NB4 (cell line): ENCODE measurements at regions not wholly inside any gene's neighbourhood (a gene's known extent, or its start where the extent isn't known, plus 50 kb on each side); places are given as distances from the start of the nearest gene placed in this dataset.

Source experiments
- DNase-seq: peaks from one replicate; pipeline ENCODE4 v3.0.0; 2010; ENCODE audit warnings: low read depth
- H3K4me3 ChIP-seq: one replicate; pipeline ENCODE4 v1.5.1; 2011; ENCODE audit warnings: mild to moderate bottlenecking, low read depth, low read length, moderate library complexity
- CTCF ChIP-seq: IDR thresholded peaks from one replicate; pipeline ENCODE4 v1.5.1; 2012; ENCODE audit warnings: low read depth, low read length
- MAX ChIP-seq: IDR thresholded peaks from 2 replicates; pipeline ENCODE4 v1.6.1; 2011; ENCODE audit warnings: low read depth, low read length
- MYC ChIP-seq: IDR thresholded peaks from 2 replicates; pipeline ENCODE4 v1.6.1; 2011; ENCODE audit warnings: low read depth, low read length
- POLR2A ChIP-seq: IDR thresholded peaks from 2 replicates; pipeline ENCODE4 v1.6.1; 2011; ENCODE audit warnings: mild to moderate bottlenecking; ENCODE audit not compliant: insufficient read length; ENCODE audit errors: extremely low read depth

- H3K4me3 ChIP-seq: no peak overlapping the region
- TF ChIP-seq POLR2A (no peak), MYC (no peak), MAX (no peak), CTCF (no peak)
- no peak for DNase-seq
Measured at GRCh38 chr4:62474802-62475201, 1274.7 kb downstream of the ADGRL3 start.

GRCh38 chr4:62471021-62471420 is 1270.9 kb downstream of the ADGRL3 start:
- TF ChIP-seq POLR2A (no peak), MAX (no peak), MYC (no peak), CTCF (no peak)
- no peak for DNase-seq

GRCh38 chr4:62470421-62470983 is 1270.4 kb downstream of the ADGRL3 start:
- no peak for TF ChIP-seq MAX
- TF ChIP-seq CTCF: no peak
- no peak for TF ChIP-seq POLR2A
- TF ChIP-seq MYC: no peak
- no peak overlapping the region for H3K4me3 ChIP-seq
- DNase-seq: no peak

More at GRCh38 chr4:62471021-62471420, 1270.9 kb downstream of the ADGRL3 start:
- no peak overlapping the region for H3K4me3 ChIP-seq

- no peak for TF ChIP-seq POLR2A
- TF ChIP-seq MAX: no peak
- TF ChIP-seq CTCF: no peak
- TF ChIP-seq MYC: no peak
- no peak overlapping the region for H3K4me3 ChIP-seq
- DNase-seq: no peak
Measured at GRCh38 chr4:62470020-62470419, 1269.9 kb downstream of the ADGRL3 start.

GRCh38 chr4:62461961-62462360 is 1261.8 kb downstream of the ADGRL3 start:
- no peak overlapping the region for H3K4me3 ChIP-seq
- TF ChIP-seq MAX (no peak), POLR2A (no peak), MYC (no peak), CTCF (no peak)
- no peak for DNase-seq
